ENCODE measurements at regions not wholly inside any gene's neighbourhood (a gene's known extent, or its start where the extent isn't known, plus 50 kb on each side); places are given as distances from the start of the nearest gene placed in this dataset.
A peak's percentile ranks its signal among the peaks of the same experiment; 100 is the strongest.

- H3K27ac ChIP-seq = no peak overlapping the region
- no peak for TF ChIP-seq ZFX (IDR thresholded peaks at IDR 0.05)
- TF ChIP-seq, protein P1, sequence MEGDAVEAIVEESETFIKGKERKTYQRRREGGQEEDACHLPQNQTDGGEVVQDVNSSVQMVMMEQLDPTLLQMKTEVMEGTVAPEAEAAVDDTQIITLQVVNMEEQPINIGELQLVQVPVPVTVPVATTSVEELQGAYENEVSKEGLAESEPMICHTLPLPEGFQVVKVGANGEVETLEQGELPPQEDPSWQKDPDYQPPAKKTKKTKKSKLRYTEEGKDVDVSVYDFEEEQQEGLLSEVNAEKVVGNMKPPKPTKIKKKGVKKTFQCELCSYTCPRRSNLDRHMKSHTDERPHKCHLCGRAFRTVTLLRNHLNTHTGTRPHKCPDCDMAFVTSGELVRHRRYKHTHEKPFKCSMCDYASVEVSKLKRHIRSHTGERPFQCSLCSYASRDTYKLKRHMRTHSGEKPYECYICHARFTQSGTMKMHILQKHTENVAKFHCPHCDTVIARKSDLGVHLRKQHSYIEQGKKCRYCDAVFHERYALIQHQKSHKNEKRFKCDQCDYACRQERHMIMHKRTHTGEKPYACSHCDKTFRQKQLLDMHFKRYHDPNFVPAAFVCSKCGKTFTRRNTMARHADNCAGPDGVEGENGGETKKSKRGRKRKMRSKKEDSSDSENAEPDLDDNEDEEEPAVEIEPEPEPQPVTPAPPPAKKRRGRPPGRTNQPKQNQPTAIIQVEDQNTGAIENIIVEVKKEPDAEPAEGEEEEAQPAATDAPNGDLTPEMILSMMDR (conservative IDR thresholded peaks at IDR 0.05) = no peak
These were observed 475.3 kb upstream of the RIOK2 start for GRCh38 chr5:97658116-97658900.

- H3K27ac ChIP-seq = no peak overlapping the region
- no peak for TF ChIP-seq ZFX (IDR thresholded peaks at IDR 0.05)
- TF ChIP-seq, protein P1 (conservative IDR thresholded peaks at IDR 0.05) = no peak
These were observed 483.7 kb upstream of the RIOK2 start for GRCh38 chr5:97666783-97667182.

- no peak overlapping the region for H3K27ac ChIP-seq
- no peak for TF ChIP-seq ZFX (IDR thresholded peaks at IDR 0.05)
These were observed 487.4 kb upstream of the RIOK2 start for GRCh38 chr5:97670447-97670846.

- TF ChIP-seq, protein P1 (conservative IDR thresholded peaks at IDR 0.05) = no peak
- TF ChIP-seq ZFX (IDR thresholded peaks at IDR 0.05) = no peak
- H3K27ac ChIP-seq = no peak overlapping the region
These were observed 493.6 kb upstream of the RIOK2 start for GRCh38 chr5:97676608-97677007.

DNA sequence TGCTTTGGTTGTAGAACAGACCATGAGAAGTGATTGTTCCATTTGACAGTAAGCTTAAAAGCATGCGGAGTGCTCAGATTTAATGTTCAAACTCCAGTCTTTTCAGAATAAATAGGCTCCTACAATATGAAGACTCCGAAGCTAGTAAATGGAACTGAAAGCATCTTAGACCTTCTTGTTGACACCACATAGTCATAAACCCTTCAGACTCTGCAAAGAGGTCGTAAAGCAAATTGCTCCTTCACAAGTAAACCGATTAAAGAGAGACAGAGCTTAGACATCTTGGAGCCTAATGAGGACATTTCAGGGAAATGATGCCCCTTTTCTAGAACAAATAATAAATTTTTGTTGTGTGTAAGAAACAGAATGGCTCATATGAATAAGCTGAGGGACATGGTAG is 511.0 kb upstream of the RIOK2 start:
- H3K27ac ChIP-seq = no peak overlapping the region

GRCh38 chr5:97714424-97714823 is 531.4 kb upstream of the RIOK2 start:
- H3K27ac ChIP-seq = no peak overlapping the region
- no peak for TF ChIP-seq ZFX (IDR thresholded peaks at IDR 0.05)
- TF ChIP-seq, protein P1 (conservative IDR thresholded peaks at IDR 0.05) = no peak

More for the DNA sequence above, 511.0 kb upstream of the RIOK2 start:
- TF ChIP-seq ZFX (IDR thresholded peaks at IDR 0.05) = no peak
- TF ChIP-seq, protein P1 (conservative IDR thresholded peaks at IDR 0.05) = no peak

DNA sequence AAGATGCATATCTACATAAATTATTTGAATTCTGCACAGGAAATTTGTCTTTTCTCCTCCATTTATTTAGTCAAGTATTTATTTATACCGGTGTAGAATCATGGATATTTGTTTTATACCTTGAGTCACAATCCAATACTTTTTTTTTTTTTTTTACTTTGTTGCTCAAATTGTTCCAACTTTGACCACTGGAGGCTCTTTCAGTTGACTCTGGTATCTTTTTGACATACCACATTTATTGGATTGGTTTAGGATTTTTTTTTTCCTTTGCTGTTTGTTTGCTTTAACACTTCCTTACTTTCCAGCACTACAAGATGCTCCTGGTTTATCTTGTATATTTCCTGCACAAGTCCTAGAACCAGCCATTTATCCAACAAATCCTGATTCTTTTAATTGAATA is 543.1 kb upstream of the RIOK2 start:
- H3K27ac ChIP-seq = no peak overlapping the region
- TF ChIP-seq, protein P1 (conservative IDR thresholded peaks at IDR 0.05) = peak; percentile 39
- no peak for TF ChIP-seq ZFX (IDR thresholded peaks at IDR 0.05)

GRCh38 chr5:97728920-97729319 is 545.9 kb upstream of the RIOK2 start:
- H3K27ac ChIP-seq = no peak overlapping the region
- TF ChIP-seq, protein P1 (conservative IDR thresholded peaks at IDR 0.05) = no peak
- no peak for TF ChIP-seq ZFX (IDR thresholded peaks at IDR 0.05)

All from C4-2B (cell line).